RCC 7860 (cell line): ENCODE measurements at regions not wholly inside any gene's neighbourhood (a gene's known extent, or its start where the extent isn't known, plus 50 kb on each side); places are given as distances from the start of the nearest gene placed in this dataset.
"Not testable (repeated sequence)": the region's sequence is repeated elsewhere in the genome, so short reads cannot be mapped to it uniquely, and the experiment has no call there.

Experiments used
- DNase-seq: peaks from one replicate; pipeline ENCODE4 v3.0.0-alpha.2; 2015; ENCODE audit warnings: low spot score
- FAIRE-seq: peaks from 2 replicates; lab custom pipeline; 2012; peaks lifted over from hg19 to GRCh38; lab: Jason Lieb, UNC

DNA sequence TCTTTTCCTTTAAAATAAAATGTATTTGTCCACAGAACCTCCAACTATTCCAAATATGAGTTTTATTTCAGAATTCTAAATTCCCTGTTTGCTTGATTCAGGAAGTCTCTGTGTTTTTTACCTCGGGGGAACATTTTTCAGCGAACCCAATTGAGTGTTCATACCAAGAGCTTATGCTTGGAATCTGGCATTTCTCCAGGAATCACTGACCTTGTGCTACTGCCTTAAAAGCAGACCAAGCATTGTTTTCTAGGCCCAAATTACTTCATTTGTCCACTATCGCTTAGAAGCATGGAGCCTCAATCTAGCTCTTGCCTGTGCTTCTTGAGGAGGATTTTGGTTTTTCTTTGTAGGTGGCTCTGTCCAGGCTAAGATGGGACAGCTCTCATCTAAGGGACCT, 59.4 kb downstream of the EBLN1 start:
- FAIRE-seq: no peak
- no peak for DNase-seq

DNA sequence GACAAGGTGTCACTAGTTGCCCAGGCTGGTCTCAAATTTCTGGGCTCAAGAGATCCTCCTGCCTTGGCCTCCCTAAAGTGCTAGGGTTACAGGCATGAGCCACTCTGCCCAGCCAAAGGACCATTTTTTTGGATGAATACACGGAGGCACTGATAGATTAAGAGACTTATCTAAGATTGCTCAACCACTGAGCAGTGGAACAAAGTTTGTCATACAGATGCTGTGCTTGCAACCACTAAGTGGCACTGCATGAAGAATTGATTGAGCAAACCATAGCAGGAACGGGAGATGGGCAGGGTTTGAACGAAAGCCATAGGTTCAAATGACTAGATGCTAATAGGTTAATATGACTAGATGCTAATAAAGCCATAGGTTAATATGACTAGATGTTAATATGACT, 61.1 kb downstream of the EBLN1 start:
- no peak for DNase-seq

DNA sequence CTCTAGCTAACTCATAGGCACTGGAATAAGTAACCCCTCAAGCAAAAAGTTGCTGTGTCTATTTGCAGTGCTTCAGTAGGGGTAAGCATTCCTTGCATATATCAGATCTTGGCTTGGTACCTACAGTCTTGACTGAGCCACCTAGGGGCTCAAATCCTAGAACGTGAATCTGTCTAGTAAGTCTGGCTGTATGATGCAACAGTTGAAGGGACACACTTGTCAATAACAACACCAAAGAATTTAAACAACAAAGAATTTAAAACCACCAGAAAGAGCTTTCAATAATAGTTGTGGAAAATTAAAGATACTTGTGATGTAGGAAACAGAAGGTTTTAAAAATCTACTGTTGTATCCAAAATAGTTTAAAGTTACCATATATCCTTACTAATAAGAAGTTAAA, 65.4 kb downstream of the EBLN1 start:
- FAIRE-seq (no peak), DNase-seq (no peak)

More for the DNA sequence above, 61.1 kb downstream of the EBLN1 start:
- no peak for FAIRE-seq

DNA sequence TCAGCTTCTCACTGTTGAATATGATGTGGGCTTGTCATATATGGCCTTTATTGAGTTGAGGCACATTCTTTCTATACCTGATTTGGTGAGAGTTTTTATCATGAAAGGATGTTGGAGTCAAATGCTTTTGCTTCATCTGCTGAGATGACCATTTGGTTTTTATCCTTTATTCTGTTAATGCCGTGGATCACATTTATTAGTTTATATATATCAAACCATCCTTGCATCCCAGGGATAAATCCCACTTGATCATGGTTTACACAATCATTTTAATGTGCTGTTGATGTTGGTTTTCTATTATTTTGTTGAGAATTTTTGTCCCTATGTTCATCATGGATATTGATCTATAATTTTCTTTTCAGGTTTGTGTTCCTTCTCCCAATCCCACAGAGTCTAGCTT, 67.0 kb downstream of the EBLN1 start:
- no peak for DNase-seq
- no peak for FAIRE-seq

DNA sequence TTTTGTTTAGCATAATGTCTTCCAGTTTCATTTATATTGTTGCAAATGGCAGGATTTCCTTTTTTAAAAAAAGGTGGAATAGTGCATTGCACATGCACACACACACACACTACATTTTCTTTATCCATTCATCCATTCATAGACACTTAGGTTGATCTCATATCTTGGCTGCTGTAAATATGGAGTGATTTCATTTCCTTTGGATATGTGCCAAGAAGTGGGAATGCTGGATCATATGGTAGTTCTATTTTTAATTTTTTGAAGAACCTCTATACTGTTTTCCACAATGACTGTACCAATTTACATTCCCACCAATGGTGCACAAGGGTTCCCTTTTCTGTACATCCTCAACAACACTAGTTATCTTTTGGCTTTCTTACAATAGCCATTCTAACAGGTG, 68.9 kb downstream of the EBLN1 start:
- FAIRE-seq (no peak), DNase-seq (no peak)

DNA sequence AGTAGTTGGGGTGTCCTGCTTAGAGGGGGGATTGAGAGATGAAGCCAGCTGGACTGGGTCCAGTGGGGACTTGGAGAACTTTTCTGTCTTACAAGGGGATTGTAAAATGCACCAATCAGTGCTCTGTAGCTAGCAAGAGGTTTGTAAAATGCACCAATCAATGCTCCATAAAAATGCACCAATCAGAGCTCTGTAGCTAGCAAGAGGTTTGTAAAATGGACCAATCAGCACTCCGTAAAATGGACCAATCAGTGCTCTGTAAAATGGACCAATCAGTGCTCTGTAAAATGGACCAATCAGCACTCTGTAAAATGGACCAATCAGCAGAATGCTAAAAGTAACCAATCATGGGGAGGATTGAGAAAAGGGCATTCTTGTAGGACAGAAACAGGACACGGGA, 71.9 kb downstream of the EBLN1 start:
- DNase-seq, FAIRE-seq: not testable (repeated sequence)

DNA sequence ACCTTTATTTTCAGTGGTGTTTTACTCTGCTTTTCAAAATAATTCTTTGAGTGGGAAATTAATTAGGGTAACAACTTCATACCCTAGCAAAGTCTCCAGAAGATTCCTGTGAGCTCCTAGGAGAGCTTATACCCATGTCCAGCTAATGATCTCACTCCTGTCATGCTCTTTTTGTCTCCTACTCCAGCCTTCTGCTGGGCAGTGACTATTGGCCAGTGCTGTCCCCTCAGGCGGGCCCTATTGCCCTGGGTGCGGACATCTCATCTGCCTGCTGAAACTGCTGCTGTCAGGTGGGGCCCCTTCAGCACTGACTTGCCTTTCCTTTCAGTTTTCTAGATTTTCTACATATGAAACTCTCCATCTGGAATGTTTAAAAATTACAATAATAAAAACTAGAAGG, 80.3 kb downstream of the EBLN1 start:
- FAIRE-seq (no peak), DNase-seq (no peak)

DNA sequence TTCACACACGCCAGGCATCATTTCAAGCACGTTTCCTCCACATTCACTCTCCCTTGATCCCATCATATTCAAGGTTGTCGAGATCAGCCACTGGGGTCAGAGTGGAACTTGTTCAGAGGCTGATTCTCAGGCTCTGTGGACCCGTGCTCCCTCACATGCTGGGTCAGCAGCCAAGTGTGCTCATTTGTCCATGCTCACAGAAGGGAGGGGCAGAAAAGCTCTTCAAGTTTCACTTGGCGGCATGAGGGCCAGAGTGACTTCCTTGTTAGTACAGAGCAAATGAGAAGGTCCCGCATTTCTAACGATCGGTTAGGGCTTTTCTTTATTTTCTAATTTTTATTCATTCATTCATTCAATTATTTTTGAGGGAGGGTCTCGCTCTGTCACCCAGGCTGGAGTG, 82.2 kb downstream of the EBLN1 start:
- no peak for FAIRE-seq
- DNase-seq: no peak

DNA sequence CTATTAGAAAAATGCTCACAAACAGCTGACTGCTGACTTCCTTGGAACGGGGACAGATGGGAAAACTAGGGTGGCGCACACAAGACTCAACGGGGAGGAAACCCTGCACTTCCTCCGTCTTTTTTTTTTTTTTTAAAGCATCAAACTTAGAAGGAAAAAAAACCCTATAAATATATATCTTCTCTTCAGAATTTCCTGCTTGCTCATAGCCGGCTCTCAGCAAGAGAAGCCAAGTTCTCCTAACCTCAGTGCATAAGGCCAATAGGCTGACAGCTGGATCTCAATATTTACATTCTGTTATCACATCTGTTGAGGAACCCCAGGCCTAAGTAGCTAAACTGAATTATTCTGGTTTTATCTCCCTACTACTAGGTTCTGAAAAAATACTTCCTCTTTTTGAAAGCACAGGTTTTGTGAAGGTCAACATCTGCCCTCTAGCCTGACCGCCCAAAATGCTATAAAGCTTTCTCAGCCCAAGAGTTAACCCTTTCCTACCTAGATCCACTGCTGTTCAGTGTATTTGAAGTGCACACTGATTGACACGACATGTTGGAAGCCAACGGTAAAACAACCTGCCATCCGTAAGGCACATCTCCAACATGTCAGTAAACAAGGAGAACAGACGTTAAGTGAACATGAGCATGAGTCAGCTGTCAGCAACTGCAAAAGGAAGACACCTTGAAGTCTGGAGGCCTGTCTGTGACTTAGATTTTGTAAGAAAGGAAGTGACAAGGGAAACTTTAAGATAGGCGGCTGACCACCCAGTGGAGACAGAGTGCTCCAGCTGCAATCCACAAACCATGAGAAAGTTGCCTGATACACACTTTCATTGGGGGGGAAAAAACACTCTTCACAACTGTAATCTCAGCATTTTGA, 83.8 kb downstream of the EBLN1 start:
- FAIRE-seq (no peak), DNase-seq (no peak)

DNA sequence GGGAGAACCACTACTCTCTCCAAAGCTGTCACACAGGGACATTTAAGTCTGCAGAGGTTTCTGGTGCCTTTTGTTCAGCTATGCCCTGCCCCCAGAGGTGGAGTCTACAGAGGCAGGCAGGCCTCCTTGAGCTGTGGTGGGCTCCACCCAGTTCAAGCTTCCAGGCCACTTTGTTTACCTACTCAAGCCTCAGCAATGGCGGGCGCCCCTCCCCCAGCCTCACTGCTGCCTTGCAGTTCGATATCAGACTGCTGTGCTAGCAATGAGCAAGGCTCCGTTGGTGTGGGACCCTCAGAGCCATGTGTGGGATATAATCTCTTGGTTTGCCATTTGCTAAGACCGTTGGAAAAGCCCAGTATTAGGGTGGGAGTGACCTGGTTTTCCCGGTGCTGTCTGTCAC, 87.0 kb downstream of the EBLN1 start:
- not testable (repeated sequence) for DNase-seq, FAIRE-seq

DNA sequence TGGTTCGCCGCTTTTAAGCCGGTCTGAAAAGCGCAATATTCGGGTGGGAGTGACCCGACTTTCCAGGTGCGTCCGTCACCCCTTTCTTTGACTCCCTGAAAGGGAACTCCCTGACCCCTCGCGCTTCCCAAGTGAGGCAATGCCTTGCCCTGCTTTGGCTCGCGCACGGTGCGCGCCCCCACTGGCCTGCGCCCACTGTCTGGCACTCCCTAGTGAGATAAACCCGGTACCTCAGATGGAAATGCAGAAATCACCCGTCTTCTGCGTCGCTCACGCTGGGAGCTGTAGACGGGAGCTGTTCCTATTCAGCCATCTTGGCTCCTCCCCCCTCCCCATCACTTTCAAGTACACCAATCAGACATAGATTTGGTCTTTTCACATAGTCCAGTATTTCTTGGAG, 88.2 kb downstream of the EBLN1 start:
- DNase-seq, FAIRE-seq: not testable (repeated sequence)

DNA sequence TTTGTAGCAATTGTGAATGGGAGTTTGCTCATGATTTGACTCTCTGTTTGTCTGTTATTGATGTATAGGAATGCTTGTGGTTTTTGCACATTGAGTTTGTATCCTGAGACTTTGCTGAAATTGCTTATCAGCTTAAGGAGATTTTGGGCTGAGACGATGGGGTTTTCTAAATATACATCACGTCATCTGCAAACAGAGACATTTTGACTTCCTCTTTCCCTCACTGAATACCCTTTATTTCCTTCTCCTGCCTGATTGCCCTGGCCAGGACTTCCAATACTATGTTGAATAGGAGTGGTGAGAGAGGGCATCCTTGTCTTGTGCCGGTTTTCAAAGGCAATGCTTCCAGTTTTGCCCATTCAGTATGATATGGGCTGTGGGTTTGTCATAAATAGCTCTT, 96.6 kb downstream of the EBLN1 start:
- not testable (repeated sequence) for DNase-seq, FAIRE-seq

DNA sequence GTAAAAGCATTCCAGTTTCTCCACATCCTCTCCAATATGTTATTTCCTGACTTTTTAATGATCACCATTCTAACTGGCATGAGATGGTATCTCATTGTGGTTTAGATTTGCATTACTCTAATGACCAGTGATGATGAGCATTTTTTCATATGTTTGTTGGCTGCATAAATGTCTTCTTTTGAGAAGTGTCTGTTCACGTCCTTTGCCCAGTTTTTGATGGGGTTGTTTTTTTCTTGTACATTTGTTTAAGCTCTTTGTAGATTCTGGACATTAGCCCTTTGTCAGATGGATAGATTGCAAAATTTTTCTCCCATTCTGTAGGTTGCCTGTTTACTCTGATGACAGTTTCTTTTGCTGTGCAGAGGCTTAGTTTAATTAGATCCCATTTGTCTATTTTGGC, 97.7 kb downstream of the EBLN1 start:
- not testable (repeated sequence) for FAIRE-seq, DNase-seq

DNA sequence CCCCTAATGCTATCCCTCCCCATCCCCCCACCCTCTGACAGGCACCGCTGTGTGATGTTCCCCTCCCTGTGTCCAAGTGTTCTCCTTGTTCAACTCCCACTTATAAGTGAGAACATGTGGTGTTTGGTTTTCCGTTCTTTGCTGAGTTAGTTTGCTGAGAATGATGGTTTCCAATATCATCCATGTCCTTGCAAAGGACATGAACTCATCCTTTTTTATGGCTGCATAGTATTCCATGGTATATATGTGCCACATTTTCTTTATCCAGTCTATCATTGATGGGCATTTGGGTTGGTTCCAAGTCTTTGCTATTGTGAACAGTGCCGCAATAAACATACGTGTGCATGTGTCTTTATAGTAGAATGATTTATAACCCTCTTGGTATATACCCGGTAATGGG, 98.2 kb downstream of the EBLN1 start:
- not testable (repeated sequence) for FAIRE-seq, DNase-seq

DNA sequence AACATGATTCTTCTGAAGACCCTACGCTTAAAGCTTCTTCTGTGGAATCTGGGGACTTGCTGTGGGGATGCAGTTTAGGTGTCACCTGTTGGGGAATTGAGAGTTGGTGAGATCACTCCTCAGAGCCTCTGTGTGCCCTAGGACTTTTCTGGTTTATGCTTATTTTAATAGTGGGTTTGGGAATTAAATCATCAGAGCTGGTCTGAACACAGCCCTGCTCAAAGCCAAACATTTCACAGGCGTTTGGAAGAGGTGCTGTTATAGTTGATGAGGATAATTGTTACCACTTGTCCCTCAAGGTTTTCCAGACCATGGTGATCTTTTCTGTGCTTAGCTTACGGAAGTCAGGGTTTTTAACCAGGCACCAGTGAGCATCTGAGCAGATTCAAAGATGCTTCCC, 106.1 kb downstream of the EBLN1 start:
- no peak for FAIRE-seq
- DNase-seq: no peak

DNA sequence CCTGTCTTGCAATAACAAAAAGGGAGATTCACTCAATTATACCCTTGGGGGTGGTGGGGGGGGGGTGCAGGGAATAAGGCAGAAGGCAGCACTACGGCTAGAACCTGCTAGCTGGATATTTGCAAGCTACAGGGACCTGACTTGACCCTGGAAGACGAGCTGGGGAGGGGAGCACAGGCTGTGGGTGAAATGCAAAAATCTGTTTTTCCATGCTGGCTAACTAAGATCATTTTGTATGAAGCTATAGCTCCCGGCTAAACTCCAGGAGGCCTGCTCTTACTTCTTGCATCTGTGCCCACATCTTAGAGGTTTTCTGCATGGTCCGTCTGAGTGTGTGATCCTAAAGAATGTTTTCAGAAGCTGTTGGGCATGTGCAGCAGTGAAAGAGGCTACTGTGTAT, 106.6 kb downstream of the EBLN1 start:
- FAIRE-seq (no peak), DNase-seq (no peak)

DNA sequence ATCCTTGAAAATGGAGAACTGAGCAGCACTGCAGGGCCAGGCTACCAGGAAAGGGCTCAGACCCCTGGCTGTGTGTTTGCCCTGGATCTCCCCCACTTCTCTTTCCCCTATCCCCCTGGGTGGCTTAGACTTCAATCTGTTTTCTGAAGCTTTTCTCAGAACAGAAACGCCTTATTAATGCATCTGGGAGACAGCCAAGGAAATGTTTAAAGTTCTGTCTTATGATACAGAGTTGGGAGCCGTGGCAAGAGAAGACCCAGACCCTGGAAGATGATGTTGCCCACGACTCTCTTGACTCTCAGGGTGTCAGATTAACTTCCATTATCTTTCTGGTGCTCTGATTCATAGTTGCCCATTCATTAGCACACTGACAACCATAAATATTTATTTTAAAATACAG, 107.1 kb downstream of the EBLN1 start:
- FAIRE-seq (no peak), DNase-seq (no peak)

DNA sequence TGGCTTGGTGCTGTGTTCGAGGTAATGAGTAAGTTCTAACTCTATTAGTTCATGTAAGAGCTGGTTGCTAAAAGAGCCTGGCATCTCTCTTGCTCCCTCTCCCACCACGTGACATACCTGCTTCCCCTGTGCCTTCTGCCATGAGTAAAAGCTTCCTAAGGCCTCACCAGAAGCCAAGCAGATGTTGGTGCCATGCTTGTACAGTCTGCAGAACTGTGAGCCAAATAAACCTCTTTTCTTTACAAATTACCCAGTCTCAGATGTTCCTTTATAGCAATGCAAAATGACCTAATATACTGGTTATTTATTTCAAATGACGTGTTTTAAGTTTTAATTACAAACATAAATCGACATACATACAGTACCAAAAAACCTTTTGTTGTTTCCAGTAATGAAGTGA, 101.7 kb upstream of the DNAJC1 start:
- DNase-seq: no peak
- no peak for FAIRE-seq

DNA sequence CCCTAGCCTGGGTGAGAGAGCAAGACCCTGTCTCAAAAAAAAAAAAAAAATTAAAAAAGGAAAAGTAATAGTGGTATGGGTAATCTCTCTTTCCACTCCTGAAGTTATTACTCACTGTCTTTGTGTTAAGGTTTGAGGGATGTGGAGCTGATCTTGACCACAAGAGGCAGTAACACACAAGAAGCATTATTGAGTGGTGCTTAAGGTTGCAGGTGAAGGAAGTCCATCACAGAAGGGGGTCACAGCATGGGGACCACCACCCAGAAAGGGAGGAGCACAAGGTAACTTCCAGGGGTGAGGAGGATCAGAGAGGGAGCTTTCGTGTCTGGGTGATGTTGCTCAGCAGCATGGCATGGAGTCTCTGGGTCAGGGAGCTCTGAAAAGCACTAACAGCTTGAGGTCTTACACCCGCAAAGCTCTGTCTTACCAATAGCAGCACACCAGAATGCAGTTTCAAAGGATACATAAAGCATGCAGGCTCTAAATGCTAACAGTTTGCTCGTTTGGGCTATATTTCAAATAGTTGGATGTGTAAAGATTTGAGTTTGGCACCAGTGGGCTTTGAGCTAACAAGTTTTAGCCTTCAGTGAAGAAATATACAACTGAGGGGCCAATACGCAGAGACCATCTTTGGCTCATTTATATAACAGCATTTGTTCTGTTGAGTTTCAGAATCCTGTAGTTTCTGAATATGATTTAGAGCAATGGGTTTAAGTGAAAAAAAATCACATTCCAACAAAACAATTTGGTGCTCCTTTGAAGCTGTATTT, 100.4 kb upstream of the DNAJC1 start:
- no peak for FAIRE-seq
- DNase-seq: no peak

DNA sequence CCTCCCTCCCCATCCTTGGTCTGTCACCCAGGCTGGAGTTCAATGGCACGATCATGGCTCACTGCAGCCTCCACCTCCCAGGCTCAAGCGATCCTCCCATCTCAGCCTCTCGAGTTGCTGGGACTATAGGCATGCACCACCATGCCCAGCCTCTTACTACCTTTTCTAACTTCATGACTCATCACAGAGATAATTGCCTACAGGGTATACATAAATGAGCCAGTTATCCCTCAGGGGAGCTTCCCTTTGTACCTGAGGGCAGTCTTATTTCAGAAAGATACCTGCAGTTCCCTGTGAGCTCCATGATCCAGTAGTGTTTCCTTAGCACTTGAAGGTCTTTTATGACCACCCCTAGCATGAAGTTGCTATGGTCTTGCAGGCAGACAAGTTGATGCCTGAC, 94.2 kb upstream of the DNAJC1 start:
- DNase-seq (no peak), FAIRE-seq (no peak)

DNA sequence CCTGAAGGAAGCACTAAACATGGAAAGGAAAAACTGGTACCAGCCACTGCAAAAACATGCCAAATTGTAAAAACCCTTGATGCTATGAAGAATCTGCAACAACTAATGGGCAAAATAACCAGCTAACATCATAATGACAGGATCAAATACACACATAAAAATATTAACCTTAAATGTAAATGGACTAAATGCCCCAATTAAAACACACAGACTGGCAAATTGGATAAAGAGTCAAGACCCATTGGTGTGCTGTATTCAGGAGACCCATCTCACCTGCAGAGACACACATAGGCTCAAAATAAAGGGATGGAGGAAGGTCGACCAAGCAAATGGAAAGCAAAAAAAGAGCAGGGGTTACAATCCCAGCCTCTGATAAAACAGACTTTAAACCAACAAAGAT, 87.7 kb upstream of the DNAJC1 start:
- not testable (repeated sequence) for FAIRE-seq, DNase-seq

DNA sequence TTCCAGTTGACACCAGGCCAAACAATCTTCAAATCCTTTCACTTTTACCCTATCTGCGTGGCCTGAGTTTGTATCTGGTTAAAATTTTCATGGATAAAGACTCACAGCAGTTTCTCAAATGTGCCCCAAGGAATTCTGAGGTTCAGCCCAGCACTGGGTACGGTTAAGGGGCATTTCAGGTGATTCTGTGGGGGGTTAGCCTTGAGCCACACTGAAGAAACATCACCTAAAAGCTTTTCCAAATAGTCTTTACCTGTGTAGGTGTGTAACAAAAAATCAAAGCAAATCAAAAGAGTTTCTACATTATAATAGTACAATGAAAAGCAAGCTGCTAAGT, 83.8 kb upstream of the DNAJC1 start:
- no peak for FAIRE-seq
- DNase-seq: no peak
